ENCODE measurements at regions not wholly inside any gene's neighbourhood (a gene's known extent, or its start where the extent isn't known, plus 50 kb on each side); places are given as distances from the start of the nearest gene placed in this dataset.

DNA sequence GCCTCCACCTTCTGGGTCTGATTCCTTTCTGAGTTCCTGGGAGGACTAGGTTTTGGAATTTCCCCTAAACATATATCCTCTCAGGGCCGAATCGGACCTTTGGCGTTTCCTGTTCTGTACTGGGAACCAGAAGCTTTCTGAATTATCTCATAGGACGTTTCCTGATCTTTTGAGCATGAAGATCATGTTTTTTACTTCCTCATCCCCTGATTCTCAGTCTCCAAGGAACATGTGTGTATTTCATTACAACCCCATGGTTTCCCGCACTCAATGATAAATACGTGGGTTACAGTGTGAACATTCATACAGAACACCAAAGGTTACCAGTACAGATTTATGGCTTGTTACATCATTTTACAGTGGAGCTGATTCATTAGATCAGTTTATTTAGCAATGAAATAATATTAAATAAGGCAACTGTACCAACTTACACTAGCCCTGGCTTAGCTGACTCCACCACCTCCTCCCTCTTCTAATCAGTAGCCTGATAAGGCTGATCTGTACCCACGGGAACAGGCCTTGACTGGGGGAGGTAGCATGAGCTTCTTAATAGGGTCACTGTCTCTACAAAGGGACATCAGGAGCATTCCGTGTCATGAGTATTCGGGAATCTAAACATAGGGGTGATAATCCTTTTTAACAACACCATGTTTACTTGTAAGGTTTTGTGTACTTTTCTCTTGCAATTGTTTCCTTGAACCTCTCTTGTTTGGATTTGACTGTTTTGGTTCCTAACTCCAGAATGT, 57.8 kb upstream of the ERRFI1 start:
- DNase-seq = no peak

GRCh38 chr1:8082945-8083344, 56.8 kb upstream of the ERRFI1 start:
- no peak for DNase-seq

GRCh38 chr1:8078176-8078671, 52.1 kb upstream of the ERRFI1 start:
- no peak for DNase-seq

- no peak for DNase-seq
Measured at GRCh38 chr1:8077602-8078001, 51.5 kb upstream of the ERRFI1 start.

GRCh38 chr1:8077120-8077573, 51.0 kb upstream of the ERRFI1 start:
- no peak for DNase-seq

DNA sequence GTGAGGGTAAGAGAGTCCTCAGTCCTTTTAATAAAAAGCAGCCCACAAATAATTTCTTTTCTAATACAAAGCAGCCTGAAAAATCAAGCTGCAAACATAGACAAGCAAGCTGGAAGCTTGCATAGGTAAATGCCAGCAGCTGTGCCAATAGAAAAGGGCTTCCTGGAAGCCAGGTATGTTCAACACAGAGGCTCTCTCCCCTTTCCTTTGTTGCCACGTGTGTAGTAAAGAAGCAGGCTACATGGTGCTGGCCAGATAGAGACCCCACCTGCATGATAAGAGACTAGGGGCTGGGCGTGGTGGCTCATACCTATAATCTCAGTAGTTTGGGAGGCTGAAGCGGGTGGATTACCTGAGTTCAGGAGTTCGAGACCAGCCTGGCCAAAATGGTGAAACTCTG, 50.1 kb upstream of the ERRFI1 start:
- no peak for DNase-seq

Measured in stimulated activated naive CD4-positive, alpha-beta T cell (primary cell).